ENCODE measurements at regions not wholly inside any gene's neighbourhood (a gene's known extent, or its start where the extent isn't known, plus 50 kb on each side); places are given as distances from the start of the nearest gene placed in this dataset.

- BruUV-seq (replicated peaks): no TSS peak
- no peak overlapping the region for H3K4me3 ChIP-seq
- ChIA-PET CTCF (no interaction called here), POLR2A (ENCODE audit: unreplicated experiment) (no interaction called here)
- H3F3A ChIP-seq (ENCODE audit: insufficient read depth, low read depth): no peaks in the 10 kb centered on the region
- H3K36me3 ChIP-seq (ENCODE audit: low read depth): no peaks in the 10 kb centered on the region
- H3K79me2 ChIP-seq (ENCODE audit: low read depth): no peaks in the 10 kb centered on the region
- H3K27me3 ChIP-seq (ENCODE audit: insufficient read depth, low read depth): no peaks in the 10 kb centered on the region
- intact Hi-C loops (cut with micrococcal nuclease; ENCODE audit: unreplicated experiment): no loop called here
- no peaks in the 10 kb centered on the region for H3K9me2 ChIP-seq (ENCODE audit: insufficient read depth)
- no peak overlapping the region for H3K27ac ChIP-seq
- H4K20me1 ChIP-seq (ENCODE audit: insufficient read depth): no peaks in the 10 kb centered on the region
- H3K9me3 ChIP-seq (ENCODE audit: insufficient read depth, low read depth): no peaks in the 10 kb centered on the region
- TF ChIP-seq CTCF (conservative IDR thresholded peaks at IDR 0.05): no peak
- TF ChIP-seq EZH2 (IDR thresholded peaks at IDR 0.05; ENCODE audit: low read depth): no peak
- H3K4me2 ChIP-seq: no peak overlapping the region
- H2AFZ ChIP-seq: no peak overlapping the region
- H3K4me1 ChIP-seq (replicated peaks; ENCODE audit: insufficient read depth): no peaks in the 10 kb centered on the region
- DNase-seq: no peak
These were observed 1061.0 kb upstream of the TMEM132C start for GRCh38 chr12:127205781-127206555.

GRCh38 chr12:127209318-127209717 is 1057.7 kb upstream of the TMEM132C start:
- no peak overlapping the region for H3K4me2 ChIP-seq
- H3K79me2 ChIP-seq (ENCODE audit: low read depth): no peaks in the 10 kb centered on the region
- BruUV-seq (replicated peaks): no TSS peak
- CTCF ChIA-PET: no interaction called here
- no peaks in the 10 kb centered on the region for H3K9me2 ChIP-seq (ENCODE audit: insufficient read depth)
- no peak for DNase-seq
- no peak overlapping the region for H2AFZ ChIP-seq
- POLR2A ChIA-PET (ENCODE audit: unreplicated experiment): no interaction called here
- no peaks in the 10 kb centered on the region for H3K9me3 ChIP-seq (ENCODE audit: insufficient read depth, low read depth)
- TF ChIP-seq CTCF (conservative IDR thresholded peaks at IDR 0.05) (no peak), EZH2 (IDR thresholded peaks at IDR 0.05; ENCODE audit: low read depth) (no peak)
- H3K27me3 ChIP-seq (ENCODE audit: insufficient read depth, low read depth): no peaks in the 10 kb centered on the region
- intact Hi-C loops (cut with micrococcal nuclease; ENCODE audit: unreplicated experiment): no loop called here
- no peaks in the 10 kb centered on the region for H3K36me3 ChIP-seq (ENCODE audit: low read depth)
- no peak overlapping the region for H3K27ac ChIP-seq
- no peaks in the 10 kb centered on the region for H3F3A ChIP-seq (ENCODE audit: insufficient read depth, low read depth)
- no peak overlapping the region for H3K4me3 ChIP-seq
- no peaks in the 10 kb centered on the region for H3K4me1 ChIP-seq (replicated peaks; ENCODE audit: insufficient read depth)
- no peaks in the 10 kb centered on the region for H4K20me1 ChIP-seq (ENCODE audit: insufficient read depth)

GRCh38 chr12:127214186-127214585 is 1052.8 kb upstream of the TMEM132C start:
- Histone ChIP-seq H3F3A (ENCODE audit: insufficient read depth, low read depth) (no peaks in the 10 kb centered on the region), H3K79me2 (ENCODE audit: low read depth) (no peaks in the 10 kb centered on the region), H2AFZ (no peak overlapping the region), H3K4me2 (no peak overlapping the region), H4K20me1 (ENCODE audit: insufficient read depth) (no peaks in the 10 kb centered on the region), H3K27me3 (ENCODE audit: insufficient read depth, low read depth) (no peaks in the 10 kb centered on the region), H3K4me3 (no peak overlapping the region), H3K36me3 (ENCODE audit: low read depth) (no peaks in the 10 kb centered on the region), H3K4me1 (replicated peaks; ENCODE audit: insufficient read depth) (no peaks in the 10 kb centered on the region), H3K9me2 (ENCODE audit: insufficient read depth) (no peaks in the 10 kb centered on the region), H3K9me3 (ENCODE audit: insufficient read depth, low read depth) (no peaks in the 10 kb centered on the region), H3K27ac (no peak overlapping the region)
- POLR2A ChIA-PET (ENCODE audit: unreplicated experiment): no interaction called here
- CTCF ChIA-PET: no interaction called here
- DNase-seq: no peak
- no TSS peak for BruUV-seq (replicated peaks)
- TF ChIP-seq EZH2 (IDR thresholded peaks at IDR 0.05; ENCODE audit: low read depth) (no peak), CTCF (conservative IDR thresholded peaks at IDR 0.05) (no peak)
- intact Hi-C loops (cut with micrococcal nuclease; ENCODE audit: unreplicated experiment): no loop called here
